H9 (cell line): ENCODE measurements at regions not wholly inside any gene's neighbourhood (a gene's known extent, or its start where the extent isn't known, plus 50 kb on each side); places are given as distances from the start of the nearest gene placed in this dataset.

Experiments
- DNase-seq: peaks from one replicate; pipeline ENCODE4 v3.0.0-alpha.2; 2017
- H2AFZ ChIP-seq: one replicate; pipeline ENCODE4 v1.6.1; 2013; ENCODE audit warnings: mild to moderate bottlenecking, low read length, control low read depth, moderate library complexity
- H2AK5ac ChIP-seq: 2 replicates; pipeline ENCODE4 v1.6.1; 2013; ENCODE audit warnings: low read length, control low read depth, mixed read lengths; ENCODE audit not compliant: insufficient read length
- H2BK120ac ChIP-seq: one replicate; pipeline ENCODE4 v1.6.1; 2013; ENCODE audit warnings: low read depth, mild to moderate bottlenecking, low read length, control low read depth, inconsistent platforms; ENCODE audit not compliant: poor library complexity, severe bottlenecking
- H2BK12ac ChIP-seq: 2 replicates; pipeline ENCODE4 v1.6.1; 2013; ENCODE audit warnings: low read length, control low read depth, mixed read lengths, low read depth; ENCODE audit not compliant: insufficient read length
- H2BK15ac ChIP-seq: 2 replicates; pipeline ENCODE4 v1.6.1; 2013; ENCODE audit warnings: low read depth, low read length, control low read depth
- H2BK20ac ChIP-seq: one replicate; pipeline ENCODE4 v1.6.1; 2013; ENCODE audit warnings: low read depth, mild to moderate bottlenecking, low read length, control low read depth, inconsistent platforms; ENCODE audit not compliant: poor library complexity, severe bottlenecking
- H2BK5ac ChIP-seq: 2 replicates; pipeline ENCODE4 v1.6.1; 2013; ENCODE audit warnings: low read length, control low read depth, mixed read lengths; ENCODE audit not compliant: insufficient read length
- H3K14ac ChIP-seq: 2 replicates; pipeline ENCODE4 v1.6.1; 2013; ENCODE audit warnings: low read length, control low read depth; ENCODE audit not compliant: insufficient read depth
- H3K18ac ChIP-seq: 2 replicates; pipeline ENCODE4 v1.6.1; 2013; ENCODE audit warnings: low read depth, mild to moderate bottlenecking, mixed read lengths, low read length, control low read depth; ENCODE audit not compliant: insufficient read length
- H3K23ac ChIP-seq: 2 replicates; pipeline ENCODE4 v1.6.1; 2013; ENCODE audit warnings: low read length, control low read depth, mixed read lengths, low read depth; ENCODE audit not compliant: insufficient read length
- H3K23me2 ChIP-seq: 2 replicates; pipeline ENCODE4 v1.6.1; 2013; ENCODE audit warnings: low read depth, mild to moderate bottlenecking, mixed read lengths, low read length, control low read depth; ENCODE audit not compliant: insufficient read length, poor library complexity, severe bottlenecking
- H3K27ac ChIP-seq: 2 replicates; pipeline ENCODE4 v1.5.1; 2013; ENCODE audit warnings: low read length, control low read depth, mixed read lengths, low read depth; ENCODE audit not compliant: insufficient read length
- H3K27me3 ChIP-seq: 2 replicates; pipeline ENCODE4 v1.6.1; 2013; ENCODE audit warnings: low read length, control low read depth, inconsistent platforms; ENCODE audit not compliant: insufficient read depth
- H3K4ac ChIP-seq: 2 replicates; pipeline ENCODE4 v1.6.1; 2013; ENCODE audit warnings: low read depth, mild to moderate bottlenecking, control low read depth, inconsistent platforms, low read length, moderate library complexity
- H3K4me1 ChIP-seq: 2 replicates; pipeline ENCODE4 v1.6.1; 2013; ENCODE audit warnings: low read length, control low read depth, inconsistent platforms; ENCODE audit not compliant: insufficient read depth
- H3K4me2 ChIP-seq: 2 replicates; pipeline ENCODE4 v1.6.1; 2013; ENCODE audit warnings: low read length, control low read depth, mixed read lengths; ENCODE audit not compliant: insufficient read length, insufficient read depth
- H3K56ac ChIP-seq: 2 replicates; pipeline ENCODE4 v1.6.1; 2013; ENCODE audit warnings: low read depth, mild to moderate bottlenecking, mixed read lengths, low read length, control low read depth; ENCODE audit not compliant: insufficient read length
- H3K79me1 ChIP-seq: 2 replicates; pipeline ENCODE4 v1.6.1; 2013; ENCODE audit warnings: low read depth, mild to moderate bottlenecking, moderate library complexity, low read length, control low read depth, inconsistent platforms; ENCODE audit not compliant: insufficient read depth, poor library complexity, severe bottlenecking
- H3K79me2 ChIP-seq: 2 replicates; pipeline ENCODE4 v1.6.1; 2013; ENCODE audit warnings: low read length, control low read depth, inconsistent platforms; ENCODE audit not compliant: insufficient read depth
- H3K9ac ChIP-seq: 2 replicates; pipeline ENCODE4 v1.6.1; 2013; ENCODE audit warnings: low read length, control low read depth, mixed read lengths; ENCODE audit not compliant: insufficient read length; ENCODE audit errors: extremely low read depth
- H3K9me3 ChIP-seq: one replicate; pipeline ENCODE4 v1.6.1; 2013; ENCODE audit warnings: low read depth, low read length, inconsistent platforms; ENCODE audit not compliant: control insufficient read depth
- H3T11ph ChIP-seq: one replicate; pipeline ENCODE4 v1.6.1; 2013; ENCODE audit warnings: mild to moderate bottlenecking, low read length, control low read depth, inconsistent platforms
- H4K20me1 ChIP-seq: one replicate; pipeline ENCODE4 v1.6.1; 2013; ENCODE audit not compliant: control insufficient read depth, insufficient read length, insufficient read depth
- H4K5ac ChIP-seq: 2 replicates; pipeline ENCODE4 v1.6.1; 2013; ENCODE audit warnings: low read depth, mild to moderate bottlenecking, mixed read lengths, low read length, control low read depth; ENCODE audit not compliant: insufficient read length
- H4K8ac ChIP-seq: replicated peaks from 2 replicates; pipeline ENCODE4 v1.6.1; 2013; ENCODE audit warnings: low read length, control low read depth, mixed read lengths, low read depth; ENCODE audit not compliant: insufficient read length
- H4K91ac ChIP-seq: 2 replicates; pipeline ENCODE4 v1.6.1; 2013; ENCODE audit warnings: low read depth, mild to moderate bottlenecking, moderate library complexity, mixed read lengths, low read length, control low read depth; ENCODE audit not compliant: insufficient read length
- H3K27ac Mint-ChIP-seq, 3 experiments: 2 replicates in 2 of 3; 3 replicates in 1 of 3; pipeline ENCODE4 v1.8.0; 2020 to 2021; ENCODE audit warnings: mixed read lengths in 3 of 3, mild to moderate bottlenecking in 1 of 3, moderate library complexity in 1 of 3
- H3K27me3 Mint-ChIP-seq: 2 replicates; pipeline ENCODE4 v1.8.0; 2021; ENCODE audit warnings: low read depth, mild to moderate bottlenecking, moderate library complexity, mixed read lengths
- H3K36me3 Mint-ChIP-seq, 3 experiments: 2 replicates in 2 of 3; 3 replicates in 1 of 3; pipeline ENCODE4 v1.8.0; 2020 to 2021; ENCODE audit warnings: low read depth in 3 of 3, mixed read lengths in 3 of 3; ENCODE audit not compliant: insufficient read depth in 1 of 3
- H3K4me1 Mint-ChIP-seq, 2 experiments: 2 replicates each; pipeline ENCODE4 v1.8.0; 2020; ENCODE audit warnings: mixed read lengths in 2 of 2
- H3K4me3 Mint-ChIP-seq, 2 experiments: 2 replicates in 1 of 2; 3 replicates in 1 of 2; pipeline ENCODE4 v1.8.0; 2020 to 2021; ENCODE audit warnings: mild to moderate bottlenecking in 2 of 2, mixed read lengths in 2 of 2, moderate library complexity in 1 of 2
- H3K9me3 Mint-ChIP-seq, 2 experiments: 2 replicates in 1 of 2; 3 replicates in 1 of 2; pipeline ENCODE4 v1.8.0; 2020; ENCODE audit warnings: mild to moderate bottlenecking in 2 of 2, mixed read lengths in 2 of 2, moderate library complexity in 1 of 2
- CTCF ChIP-seq: fragments of 200-600 bp; sonication (generic); conservative IDR thresholded peaks from 3 replicates; pipeline ENCODE4 v1.8.0; 2021; ENCODE audit warnings: antibody characterized with exemption, mild to moderate bottlenecking
- WGBS: extraction: QIAGEN DNeasy Blood & Tissue Kit; methylation state at CpG from one replicate; pipeline ENCODE4 v1.1.7; 2013; ENCODE audit warnings: missing lambda C conversion rate, low lambda C conversion rate, mixed read lengths; ENCODE audit not compliant: insufficient read length; ENCODE audit errors: extremely low coverage; 5-methylcytosine and 5-hydroxymethylcytosine counted together

- H3K23me2 ChIP-seq, result no peaks in the 10 kb centered on the region
- TF ChIP-seq CTCF, result no peak
- H4K8ac ChIP-seq, result no peak overlapping the region
- no peak overlapping the region for H2BK12ac ChIP-seq
- H2BK5ac ChIP-seq, result no peak overlapping the region
- no peak overlapping the region for H2BK120ac ChIP-seq
- no peak overlapping the region for H4K91ac ChIP-seq
- Mint-ChIP-seq H3K9me3 (peaks cover 4 to 10% of the 10 kb centered on the region in 2 experiments), H3K27ac (no peak overlapping the region), H3K27me3 (no peaks in the 10 kb centered on the region), H3K4me3 (no peak overlapping the region), H3K4me1 (no peaks in the 10 kb centered on the region), H3K36me3 (peaks cover 2 to 11% (median 3%) of the 10 kb centered on the region in 3 experiments; a peak in 5 of 7 replicates)
- no peaks in the 10 kb centered on the region for H3K79me1 ChIP-seq
- DNase-seq, result no peak
- no peak overlapping the region for H3K4me2 ChIP-seq
- H3K4me1 ChIP-seq, result no peaks in the 10 kb centered on the region
- no peak overlapping the region for H3K9ac ChIP-seq
- H3K56ac ChIP-seq, result no peak overlapping the region
- no peaks in the 10 kb centered on the region for H4K20me1 ChIP-seq
- H3K27ac ChIP-seq, result no peak overlapping the region
- no peak overlapping the region for H2BK15ac ChIP-seq
- H3K18ac ChIP-seq, result no peak overlapping the region
- H4K5ac ChIP-seq, result no peak overlapping the region
- H3T11ph ChIP-seq, result no peak overlapping the region
- no peaks in the 10 kb centered on the region for H3K79me2 ChIP-seq
- H2AFZ ChIP-seq, result no peak overlapping the region
- no peak overlapping the region for H2BK20ac ChIP-seq
- no peak overlapping the region for H3K4ac ChIP-seq
- no peak overlapping the region for H2AK5ac ChIP-seq
- no CpG with 5 or more reads among the region's 3 CpGs for WGBS
- H3K23ac ChIP-seq, result no peak overlapping the region
- H3K14ac ChIP-seq, result no peak overlapping the region
- H3K9me3 ChIP-seq, result no peaks in the 10 kb centered on the region
- H3K27me3 ChIP-seq, result no peaks in the 10 kb centered on the region
These were observed 786.5 kb downstream of the LRRIQ3 start for GRCh38 chr1:73411479-73411878.
